GM19035 (cell line): ENCODE measurements at regions not wholly inside any gene's neighbourhood (a gene's known extent, or its start where the extent isn't known, plus 50 kb on each side); places are given as distances from the start of the nearest gene placed in this dataset.

Experiments
- ATAC-seq: cut with Tn5 transposase; IDR thresholded peaks from one replicate; pipeline ENCODE4 v1.9.1; 2021; ENCODE audit not compliant: unreplicated experiment

- ATAC-seq: no peak
Observed at GRCh38 chr6:95777338-95777737, 200.0 kb downstream of the MANEA start.

GRCh38 chr6:95780037-95780436, 202.7 kb downstream of the MANEA start:
- ATAC-seq: no peak

- ATAC-seq: no peak
Observed at GRCh38 chr6:95784019-95784418, 206.7 kb downstream of the MANEA start.

- ATAC-seq: peak; percentile 76
Observed at GRCh38 chr6:95784869-95785268, 207.5 kb downstream of the MANEA start.

GRCh38 chr6:95785785-95786184, 208.4 kb downstream of the MANEA start:
- no peak for ATAC-seq

GRCh38 chr6:95786802-95787201, 209.5 kb downstream of the MANEA start:
- no peak for ATAC-seq

- no peak for ATAC-seq
Observed at GRCh38 chr6:95790787-95791186, 213.5 kb downstream of the MANEA start.

GRCh38 chr6:95794749-95795148, 217.4 kb downstream of the MANEA start:
- ATAC-seq: no peak

- ATAC-seq: no peak
Observed at GRCh38 chr6:95795927-95796326, 218.6 kb downstream of the MANEA start.

GRCh38 chr6:95797054-95797453, 218.7 kb upstream of the FUT9 start:
- no peak for ATAC-seq

GRCh38 chr6:95802978-95803377, 212.8 kb upstream of the FUT9 start:
- no peak for ATAC-seq

GRCh38 chr6:95803889-95804288, 211.9 kb upstream of the FUT9 start:
- ATAC-seq: no peak

- ATAC-seq: peak; percentile 78
Observed at GRCh38 chr6:95804847-95805541, 210.8 kb upstream of the FUT9 start.

- peak; percentile 48 for ATAC-seq
Observed at GRCh38 chr6:95805699-95806098, 210.1 kb upstream of the FUT9 start.

GRCh38 chr6:95815389-95816056, 200.3 kb upstream of the FUT9 start:
- ATAC-seq: no peak

- ATAC-seq: no peak
Observed at GRCh38 chr6:95819461-95819860, 196.3 kb upstream of the FUT9 start.

- no peak for ATAC-seq
Observed at GRCh38 chr6:95819939-95820338, 195.8 kb upstream of the FUT9 start.

- no peak for ATAC-seq
Observed at GRCh38 chr6:95830859-95831557, 184.8 kb upstream of the FUT9 start.

GRCh38 chr6:95837890-95838289, 177.9 kb upstream of the FUT9 start:
- no peak for ATAC-seq

GRCh38 chr6:95841560-95841959, 174.2 kb upstream of the FUT9 start:
- ATAC-seq: no peak

- no peak for ATAC-seq
Observed at GRCh38 chr6:95846652-95847051, 169.1 kb upstream of the FUT9 start.

GRCh38 chr6:95847061-95847460, 168.7 kb upstream of the FUT9 start:
- ATAC-seq: no peak
